ENCODE measurements at regions not wholly inside any gene's neighbourhood (a gene's known extent, or its start where the extent isn't known, plus 50 kb on each side); places are given as distances from the start of the nearest gene placed in this dataset.

GRCh38 chr12:89084751-89085150 lies 267.6 kb downstream of the DUSP6 start:
- H3K27me3 ChIP-seq (ENCODE audit: control insufficient read depth in 1 of 2, insufficient read depth in 2 of 2, low read length in 2 of 2) = no peaks in the 10 kb centered on the region
- no peaks in the 10 kb centered on the region for H3K36me3 ChIP-seq (ENCODE audit: control insufficient read depth in 2 of 2, insufficient read depth in 2 of 2, low read length in 2 of 2)
- H3K27ac ChIP-seq (ENCODE audit: low read length) = no peak overlapping the region
- no peak overlapping the region for H3K4me3 ChIP-seq (ENCODE audit: low read length in 2 of 2)
- H3K4me1 ChIP-seq (ENCODE audit: control insufficient read depth, insufficient read depth, low read length) = no peaks in the 10 kb centered on the region
- no peaks in the 10 kb centered on the region for H3K9me3 ChIP-seq (ENCODE audit: control insufficient read depth in 2 of 2, low read length in 2 of 2)
- H3K9ac ChIP-seq (ENCODE audit: low read length in 2 of 2) = no peak overlapping the region

DNA sequence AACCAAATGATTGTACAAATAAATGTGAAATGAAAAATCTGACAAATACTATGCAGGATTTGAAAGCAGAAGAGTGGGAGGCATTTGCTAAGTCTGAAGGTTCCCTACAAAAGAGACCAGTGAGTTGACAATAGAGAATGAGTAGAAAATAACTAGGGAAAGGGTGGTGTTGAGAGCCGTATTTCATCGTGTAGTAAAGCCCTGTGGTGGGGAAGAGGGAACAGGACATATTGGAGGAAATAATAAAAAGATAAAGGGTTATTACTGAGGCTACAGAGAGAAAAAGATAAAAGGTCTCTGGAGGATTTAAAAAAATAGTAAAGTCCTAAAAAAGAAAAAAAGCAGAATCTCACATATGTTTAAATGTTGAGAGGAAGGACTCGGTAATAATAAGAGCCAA lies 268.8 kb downstream of the DUSP6 start:
- no peaks in the 10 kb centered on the region for H3K36me3 ChIP-seq (ENCODE audit: control insufficient read depth in 2 of 2, insufficient read depth in 2 of 2, low read length in 2 of 2)
- no peaks in the 10 kb centered on the region for H3K4me1 ChIP-seq (ENCODE audit: control insufficient read depth, insufficient read depth, low read length)
- H3K4me3 ChIP-seq (ENCODE audit: low read length in 2 of 2) = no peak overlapping the region
- no peak overlapping the region for H3K9ac ChIP-seq (ENCODE audit: low read length in 2 of 2)
- H3K27me3 ChIP-seq (ENCODE audit: control insufficient read depth in 1 of 2, insufficient read depth in 2 of 2, low read length in 2 of 2) = no peaks in the 10 kb centered on the region
- H3K27ac ChIP-seq (ENCODE audit: low read length) = no peak overlapping the region
- H3K9me3 ChIP-seq (ENCODE audit: control insufficient read depth in 2 of 2, low read length in 2 of 2) = no peaks in the 10 kb centered on the region

GRCh38 chr12:89082370-89082753 lies 269.9 kb downstream of the DUSP6 start:
- no peak overlapping the region for H3K9ac ChIP-seq (ENCODE audit: low read length in 2 of 2)
- no peaks in the 10 kb centered on the region for H3K4me1 ChIP-seq (ENCODE audit: control insufficient read depth, insufficient read depth, low read length)
- H3K4me3 ChIP-seq (ENCODE audit: low read length in 2 of 2) = no peak overlapping the region
- no peaks in the 10 kb centered on the region for H3K36me3 ChIP-seq (ENCODE audit: control insufficient read depth in 2 of 2, insufficient read depth in 2 of 2, low read length in 2 of 2)
- H3K9me3 ChIP-seq (ENCODE audit: control insufficient read depth in 2 of 2, low read length in 2 of 2) = no peaks in the 10 kb centered on the region
- H3K27ac ChIP-seq (ENCODE audit: low read length) = no peak overlapping the region
- no peaks in the 10 kb centered on the region for H3K27me3 ChIP-seq (ENCODE audit: control insufficient read depth in 1 of 2, insufficient read depth in 2 of 2, low read length in 2 of 2)

DNA sequence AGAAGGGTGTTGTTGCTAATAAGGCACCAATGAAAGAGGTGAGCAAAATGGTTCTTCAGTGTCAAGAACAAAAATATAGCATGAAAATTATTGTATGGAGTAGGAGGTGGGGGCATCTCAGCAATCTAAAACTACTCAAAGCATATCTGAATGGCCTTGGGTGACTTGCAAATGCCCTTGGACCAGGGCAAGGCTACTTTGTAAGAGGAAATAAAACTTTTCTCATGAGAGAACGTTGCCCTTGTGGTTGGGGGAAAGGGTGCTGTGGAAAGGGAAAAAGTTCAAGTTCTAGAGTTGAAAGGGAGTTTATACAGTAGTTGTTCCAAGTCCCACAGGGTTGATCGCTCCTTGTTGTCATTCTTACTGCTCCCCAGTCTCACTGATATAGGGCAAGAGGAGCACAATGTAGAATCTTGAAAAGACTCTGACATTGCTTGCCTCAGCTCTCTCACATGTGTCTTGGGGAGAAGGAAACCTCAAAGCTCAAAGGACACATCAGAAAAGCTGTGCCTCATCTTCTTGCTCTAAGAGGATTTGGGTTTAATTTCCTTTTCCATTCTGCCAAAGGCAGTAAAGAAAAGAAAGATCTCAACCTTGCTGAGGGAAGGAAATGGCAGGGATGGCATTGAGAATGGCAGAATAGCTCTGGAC lies 270.5 kb downstream of the DUSP6 start:
- no peak overlapping the region for H3K4me3 ChIP-seq (ENCODE audit: low read length in 2 of 2)
- H3K9ac ChIP-seq (ENCODE audit: low read length in 2 of 2) = no peak overlapping the region
- H3K27ac ChIP-seq (ENCODE audit: low read length) = no peak overlapping the region
- H3K4me1 ChIP-seq (ENCODE audit: control insufficient read depth, insufficient read depth, low read length) = no peaks in the 10 kb centered on the region
- no peaks in the 10 kb centered on the region for H3K9me3 ChIP-seq (ENCODE audit: control insufficient read depth in 2 of 2, low read length in 2 of 2)
- H3K27me3 ChIP-seq (ENCODE audit: control insufficient read depth in 1 of 2, insufficient read depth in 2 of 2, low read length in 2 of 2) = no peaks in the 10 kb centered on the region
- H3K36me3 ChIP-seq (ENCODE audit: control insufficient read depth in 2 of 2, insufficient read depth in 2 of 2, low read length in 2 of 2) = no peaks in the 10 kb centered on the region

GRCh38 chr12:89080793-89081465 lies 271.4 kb downstream of the DUSP6 start:
- Histone ChIP-seq H3K9ac (ENCODE audit: low read length in 2 of 2) (no peak overlapping the region), H3K27ac (ENCODE audit: low read length) (no peak overlapping the region), H3K9me3 (ENCODE audit: control insufficient read depth in 2 of 2, low read length in 2 of 2) (no peaks in the 10 kb centered on the region), H3K36me3 (ENCODE audit: control insufficient read depth in 2 of 2, insufficient read depth in 2 of 2, low read length in 2 of 2) (no peaks in the 10 kb centered on the region), H3K27me3 (ENCODE audit: control insufficient read depth in 1 of 2, insufficient read depth in 2 of 2, low read length in 2 of 2) (no peaks in the 10 kb centered on the region), H3K4me1 (ENCODE audit: control insufficient read depth, insufficient read depth, low read length) (no peaks in the 10 kb centered on the region), H3K4me3 (ENCODE audit: low read length in 2 of 2) (no peak overlapping the region)

- H3K27ac ChIP-seq (ENCODE audit: low read length) = no peak overlapping the region
- H3K27me3 ChIP-seq (ENCODE audit: control insufficient read depth in 1 of 2, insufficient read depth in 2 of 2, low read length in 2 of 2) = no peaks in the 10 kb centered on the region
- H3K9ac ChIP-seq (ENCODE audit: low read length in 2 of 2) = no peak overlapping the region
- no peak overlapping the region for H3K4me3 ChIP-seq (ENCODE audit: low read length in 2 of 2)
- no peaks in the 10 kb centered on the region for H3K36me3 ChIP-seq (ENCODE audit: control insufficient read depth in 2 of 2, insufficient read depth in 2 of 2, low read length in 2 of 2)
- H3K9me3 ChIP-seq (ENCODE audit: control insufficient read depth in 2 of 2, low read length in 2 of 2) = no peaks in the 10 kb centered on the region
- H3K4me1 ChIP-seq (ENCODE audit: control insufficient read depth, insufficient read depth, low read length) = no peaks in the 10 kb centered on the region
These were observed 276.3 kb downstream of the DUSP6 start for GRCh38 chr12:89075880-89076540.

GRCh38 chr12:89073659-89074058 lies 278.6 kb downstream of the DUSP6 start:
- H3K9me3 ChIP-seq (ENCODE audit: control insufficient read depth in 2 of 2, low read length in 2 of 2) = no peaks in the 10 kb centered on the region
- no peak overlapping the region for H3K27ac ChIP-seq (ENCODE audit: low read length)
- H3K4me1 ChIP-seq (ENCODE audit: control insufficient read depth, insufficient read depth, low read length) = no peaks in the 10 kb centered on the region
- H3K36me3 ChIP-seq (ENCODE audit: control insufficient read depth in 2 of 2, insufficient read depth in 2 of 2, low read length in 2 of 2) = no peaks in the 10 kb centered on the region
- no peak overlapping the region for H3K4me3 ChIP-seq (ENCODE audit: low read length in 2 of 2)
- no peak overlapping the region for H3K9ac ChIP-seq (ENCODE audit: low read length in 2 of 2)
- H3K27me3 ChIP-seq (ENCODE audit: control insufficient read depth in 1 of 2, insufficient read depth in 2 of 2, low read length in 2 of 2) = no peaks in the 10 kb centered on the region

- no peak overlapping the region for H3K9ac ChIP-seq (ENCODE audit: low read length in 2 of 2)
- H3K36me3 ChIP-seq (ENCODE audit: control insufficient read depth in 2 of 2, insufficient read depth in 2 of 2, low read length in 2 of 2) = no peaks in the 10 kb centered on the region
- no peak overlapping the region for H3K27ac ChIP-seq (ENCODE audit: low read length)
- no peaks in the 10 kb centered on the region for H3K4me1 ChIP-seq (ENCODE audit: control insufficient read depth, insufficient read depth, low read length)
- H3K4me3 ChIP-seq (ENCODE audit: low read length in 2 of 2) = no peak overlapping the region
- no peaks in the 10 kb centered on the region for H3K27me3 ChIP-seq (ENCODE audit: control insufficient read depth in 1 of 2, insufficient read depth in 2 of 2, low read length in 2 of 2)
- H3K9me3 ChIP-seq (ENCODE audit: control insufficient read depth in 2 of 2, low read length in 2 of 2) = no peaks in the 10 kb centered on the region
These were observed 279.3 kb downstream of the DUSP6 start for GRCh38 chr12:89073027-89073398.

DNA sequence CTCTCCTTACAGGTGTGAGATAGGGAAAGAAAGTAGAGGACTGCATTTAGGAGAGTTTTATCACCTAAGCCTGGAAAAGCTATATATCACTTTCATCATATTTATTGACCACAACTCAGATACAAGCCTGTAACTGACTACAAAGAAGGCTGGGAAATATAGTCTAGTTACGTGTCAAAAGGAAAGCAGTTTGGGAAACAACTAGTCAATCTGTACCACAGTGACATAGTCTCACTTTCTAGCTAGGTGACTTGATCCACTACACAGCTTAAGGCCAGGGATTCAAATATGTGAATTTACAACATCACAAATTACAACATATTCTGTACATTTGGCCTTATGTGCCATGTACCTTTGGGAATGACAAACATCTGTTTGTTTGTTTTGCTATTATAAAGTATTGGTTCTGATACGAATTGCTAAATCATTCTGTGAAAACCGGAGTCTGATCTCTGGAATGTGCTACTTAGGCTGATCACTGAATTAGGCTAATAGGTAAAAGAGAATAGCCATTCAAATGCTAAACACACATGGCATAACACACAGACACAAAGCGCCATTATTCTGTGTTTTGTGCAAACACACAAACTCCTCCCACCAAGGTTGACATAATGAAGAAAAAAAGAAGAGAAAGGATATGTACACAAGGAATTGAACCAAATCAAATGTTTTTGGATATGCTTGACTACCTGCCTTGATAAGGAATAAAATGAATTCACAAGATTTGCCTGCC lies 279.8 kb downstream of the DUSP6 start:
- Histone ChIP-seq H3K27me3 (ENCODE audit: control insufficient read depth in 1 of 2, insufficient read depth in 2 of 2, low read length in 2 of 2) (no peaks in the 10 kb centered on the region), H3K27ac (ENCODE audit: low read length) (no peak overlapping the region), H3K36me3 (ENCODE audit: control insufficient read depth in 2 of 2, insufficient read depth in 2 of 2, low read length in 2 of 2) (no peaks in the 10 kb centered on the region)

DNA sequence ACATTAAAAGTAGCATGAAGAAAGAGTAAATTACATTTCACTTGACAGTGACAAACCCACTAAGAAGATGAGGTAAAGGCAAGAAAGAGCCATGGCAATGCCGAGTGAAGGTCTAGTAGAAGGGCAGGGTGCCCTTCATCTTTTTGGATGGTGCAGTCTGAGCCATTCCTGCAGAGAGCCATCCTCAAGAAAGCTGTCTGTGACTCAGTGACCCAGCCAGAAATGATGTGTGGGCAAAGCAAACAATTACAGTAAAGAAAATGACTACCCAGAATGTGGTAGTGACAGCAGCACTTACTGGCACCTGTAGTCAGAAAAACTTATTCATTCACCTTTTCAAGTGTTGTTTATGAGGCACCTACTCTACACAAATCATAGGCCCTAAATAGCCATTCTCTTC lies 281.7 kb downstream of the DUSP6 start:
- Histone ChIP-seq H3K27me3 (ENCODE audit: control insufficient read depth in 1 of 2, insufficient read depth in 2 of 2, low read length in 2 of 2) (no peaks in the 10 kb centered on the region), H3K4me1 (ENCODE audit: control insufficient read depth, insufficient read depth, low read length) (no peaks in the 10 kb centered on the region), H3K27ac (ENCODE audit: low read length) (no peak overlapping the region), H3K36me3 (ENCODE audit: control insufficient read depth in 2 of 2, insufficient read depth in 2 of 2, low read length in 2 of 2) (no peaks in the 10 kb centered on the region), H3K4me3 (ENCODE audit: low read length in 2 of 2) (no peak overlapping the region), H3K9me3 (ENCODE audit: control insufficient read depth in 2 of 2, low read length in 2 of 2) (no peaks in the 10 kb centered on the region), H3K9ac (ENCODE audit: low read length in 2 of 2) (no peak overlapping the region)

More for the DNA sequence above, 279.8 kb downstream of the DUSP6 start:
- Histone ChIP-seq H3K4me3 (ENCODE audit: low read length in 2 of 2) (no peak overlapping the region), H3K9ac (ENCODE audit: low read length in 2 of 2) (no peak overlapping the region), H3K4me1 (ENCODE audit: control insufficient read depth, insufficient read depth, low read length) (no peaks in the 10 kb centered on the region), H3K9me3 (ENCODE audit: control insufficient read depth in 2 of 2, low read length in 2 of 2) (no peaks in the 10 kb centered on the region)
